Activated T-cell treated with anti-CD3 and anti-CD28 coated beads, Interleukin-2, amount 50 U/mL, for 24 hours (primary cell): ENCODE measurements at regions not wholly inside any gene's neighbourhood (a gene's known extent, or its start where the extent isn't known, plus 50 kb on each side); places are given as distances from the start of the nearest gene placed in this dataset.

Source experiments
- DNase-seq: peaks from one replicate; pipeline ENCODE4 v3.0.0-alpha.2; 2020
- H3K27ac Mint-ChIP-seq: 2 replicates; pipeline ENCODE4 v1.8.0; 2020; ENCODE audit warnings: mild to moderate bottlenecking, mixed read lengths
- H3K27me3 Mint-ChIP-seq: 2 replicates; pipeline ENCODE4 v1.8.0; 2020; ENCODE audit warnings: mixed read lengths
- H3K36me3 Mint-ChIP-seq: 2 replicates; pipeline ENCODE4 v1.8.0; 2020; ENCODE audit warnings: low read depth, mixed read lengths
- H3K4me1 Mint-ChIP-seq: 2 replicates; pipeline ENCODE4 v1.8.0; 2020; ENCODE audit warnings: low read depth, mixed read lengths
- H3K4me3 Mint-ChIP-seq: 2 replicates; pipeline ENCODE4 v1.8.0; 2020; ENCODE audit warnings: mild to moderate bottlenecking, moderate library complexity, mixed read lengths
- H3K9me3 Mint-ChIP-seq: 2 replicates; pipeline ENCODE4 v1.8.0; 2020; ENCODE audit warnings: mixed read lengths

DNA sequence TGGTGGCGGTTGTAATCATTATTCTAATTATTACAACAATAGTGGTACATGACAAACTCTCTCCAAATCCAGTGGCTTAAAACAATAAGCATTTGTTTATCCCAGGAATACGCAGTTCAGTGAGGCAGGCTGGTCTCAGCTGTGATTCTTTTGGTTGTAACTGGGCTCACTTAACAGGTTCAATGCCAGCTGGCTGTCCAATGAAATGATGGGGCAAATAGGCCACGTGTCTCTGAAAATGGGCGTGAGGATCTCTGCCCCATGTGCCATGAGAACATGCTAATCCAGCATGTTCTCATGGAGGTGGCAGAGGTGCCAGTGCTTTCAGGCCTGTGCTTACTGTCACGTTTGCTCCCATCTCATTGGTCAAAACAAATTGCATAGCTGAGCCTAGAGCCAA lies 73.1 kb upstream of the CLMN start:
- H3K4me1 Mint-ChIP-seq, result peaks cover 7% of the 10 kb centered on the region
- no peaks in the 10 kb centered on the region for H3K36me3 Mint-ChIP-seq
- H3K9me3 Mint-ChIP-seq, result peaks cover 2% of the 10 kb centered on the region
- no peak overlapping the region for H3K4me3 Mint-ChIP-seq
- no peak overlapping the region for H3K27ac Mint-ChIP-seq
- DNase-seq, result no peak
- peaks cover 6% of the 10 kb centered on the region for H3K27me3 Mint-ChIP-seq

DNA sequence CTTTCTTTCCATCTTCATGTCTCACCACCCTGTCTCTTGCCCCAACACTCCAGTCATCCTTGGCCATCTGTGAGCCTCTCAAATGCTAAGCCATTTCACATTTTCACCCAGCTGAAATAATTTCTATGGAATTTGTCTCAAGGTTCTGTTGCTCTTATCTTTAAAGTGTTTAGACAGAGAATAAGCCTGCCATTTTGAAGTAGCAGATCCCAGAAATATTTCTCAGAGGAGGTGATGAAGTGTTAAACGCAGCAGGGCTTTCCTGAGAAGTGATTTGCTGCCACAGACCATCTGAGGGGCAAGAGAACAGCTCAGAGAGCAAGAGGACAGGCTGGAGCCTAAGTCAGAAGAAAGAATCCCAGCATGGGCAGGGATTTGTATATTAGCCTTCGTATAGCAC lies 71.6 kb upstream of the CLMN start:
- Mint-ChIP-seq H3K36me3 (no peaks in the 10 kb centered on the region), H3K27me3 (peaks cover 6% of the 10 kb centered on the region), H3K9me3 (peaks cover 2% of the 10 kb centered on the region), H3K4me1 (peaks cover 7% of the 10 kb centered on the region), H3K4me3 (no peak overlapping the region), H3K27ac (no peak overlapping the region)
- DNase-seq, result no peak

DNA sequence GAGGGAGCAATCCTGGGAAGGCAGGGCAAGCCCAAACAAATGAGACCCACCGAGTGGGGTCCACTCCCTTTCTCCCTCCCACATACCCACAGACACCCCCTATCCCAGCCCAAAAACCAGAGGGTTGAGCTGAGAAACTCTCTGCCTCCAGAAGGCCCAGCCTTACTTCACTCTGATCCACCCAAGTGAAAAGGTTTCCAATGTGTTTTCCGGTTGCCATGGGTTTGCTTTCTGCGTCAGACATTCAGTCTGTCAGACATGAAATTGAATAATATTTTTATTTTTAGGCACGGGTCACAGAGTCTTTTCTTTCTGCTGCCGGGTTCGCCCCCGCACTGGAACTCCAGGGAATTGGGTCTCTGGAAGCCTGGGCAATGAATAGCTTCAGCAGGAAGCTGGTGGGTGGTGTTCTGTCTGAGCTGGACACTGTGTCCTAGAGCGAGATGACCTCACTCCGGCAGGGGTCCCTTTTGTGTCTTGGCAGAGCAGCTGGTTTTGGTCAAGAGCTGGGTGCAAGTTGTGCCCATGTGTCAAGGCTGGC lies 69.8 kb upstream of the CLMN start:
- Mint-ChIP-seq H3K9me3 (peaks cover 2% of the 10 kb centered on the region), H3K4me1 (no peaks in the 10 kb centered on the region), H3K4me3 (no peak overlapping the region), H3K36me3 (no peaks in the 10 kb centered on the region), H3K27ac (no peak overlapping the region), H3K27me3 (peaks cover 16% of the 10 kb centered on the region)
- no peak for DNase-seq

DNA sequence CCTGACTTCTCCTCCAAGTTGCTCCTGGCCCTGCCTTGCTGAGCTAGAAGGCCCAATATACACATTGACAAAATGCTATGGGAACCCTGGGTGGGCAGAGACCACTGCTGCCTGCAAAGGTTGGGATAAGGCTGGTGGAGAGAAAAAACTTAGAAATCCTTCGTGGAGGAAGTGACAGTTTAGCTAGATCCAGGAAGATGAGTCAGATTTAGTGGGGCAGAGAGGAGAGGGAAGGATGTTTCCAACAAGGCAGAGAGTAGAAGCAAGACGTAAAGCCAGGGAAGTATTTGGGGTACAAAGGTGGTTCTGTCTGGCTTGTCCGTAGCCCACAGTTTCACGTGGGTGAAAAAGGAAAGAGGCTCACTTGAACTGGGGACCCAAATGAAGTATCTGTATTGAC lies 69.0 kb upstream of the CLMN start:
- Mint-ChIP-seq H3K4me1 (no peaks in the 10 kb centered on the region), H3K27ac (no peak overlapping the region), H3K27me3 (peaks cover 16% of the 10 kb centered on the region), H3K4me3 (no peak overlapping the region), H3K9me3 (peaks cover 2% of the 10 kb centered on the region), H3K36me3 (no peaks in the 10 kb centered on the region)
- DNase-seq, result no peak

DNA sequence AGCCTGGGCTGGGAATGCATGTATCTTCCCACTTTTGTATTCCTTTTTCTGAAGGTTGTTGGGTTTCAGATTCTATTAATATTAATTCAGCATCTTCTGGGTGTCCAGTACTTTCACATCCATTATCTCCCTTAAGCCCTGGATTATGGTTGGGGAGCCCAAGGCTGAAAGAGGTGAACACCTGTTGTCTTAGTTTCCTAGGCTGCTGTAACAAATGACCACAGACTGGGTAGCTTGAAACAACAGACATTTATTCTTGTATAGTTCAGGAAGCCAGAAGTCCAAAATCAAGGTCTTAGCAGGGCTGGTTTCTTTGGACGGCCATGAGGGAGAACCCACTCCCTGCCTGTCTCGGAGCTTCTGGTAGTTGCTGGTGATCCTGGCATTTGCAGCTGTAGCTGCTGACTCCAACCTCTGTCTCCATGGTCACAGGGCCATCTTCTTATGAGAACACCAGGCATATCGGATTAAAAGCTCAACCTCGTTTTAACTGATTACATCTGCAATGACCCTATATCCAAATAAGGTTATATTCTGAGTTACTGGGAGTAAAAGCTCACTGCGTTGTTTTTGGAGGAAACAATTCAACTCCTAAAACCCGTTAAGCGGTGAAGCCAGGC lies 68.2 kb upstream of the CLMN start:
- H3K27ac Mint-ChIP-seq, result no peak overlapping the region
- H3K9me3 Mint-ChIP-seq, result peaks cover 2% of the 10 kb centered on the region
- no peaks in the 10 kb centered on the region for H3K36me3 Mint-ChIP-seq
- H3K4me1 Mint-ChIP-seq, result no peaks in the 10 kb centered on the region
- H3K27me3 Mint-ChIP-seq, result peaks cover 16% of the 10 kb centered on the region
- DNase-seq, result no peak
- no peak overlapping the region for H3K4me3 Mint-ChIP-seq

DNA sequence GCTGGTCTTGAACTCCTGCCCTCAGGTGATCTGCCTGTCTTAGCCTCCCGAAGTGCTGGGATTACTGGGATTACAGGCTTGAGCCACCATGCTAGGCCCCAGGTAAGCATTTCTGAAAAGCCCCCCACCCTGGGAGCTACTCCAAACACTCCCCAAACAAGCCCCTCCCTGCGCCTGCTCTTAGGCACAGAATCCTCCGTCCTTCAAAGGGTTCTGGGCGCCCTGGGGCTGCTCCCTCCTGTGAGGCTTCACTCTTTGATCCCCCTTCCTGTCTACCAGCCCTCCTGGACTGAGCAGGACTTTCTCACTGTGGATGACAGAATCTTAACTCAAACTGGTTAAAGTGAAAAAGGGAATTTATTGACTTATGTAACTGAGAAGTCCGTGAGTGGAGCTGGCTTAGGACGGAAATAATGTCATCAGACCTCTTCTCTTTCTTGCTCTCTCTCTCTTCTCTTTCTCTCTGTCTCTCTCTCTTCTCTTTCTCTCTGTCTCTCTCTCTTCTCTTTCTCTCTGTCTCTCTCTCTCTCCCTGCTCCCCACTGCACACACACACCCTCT lies 66.9 kb upstream of the CLMN start:
- Mint-ChIP-seq H3K36me3 (no peaks in the 10 kb centered on the region), H3K9me3 (peaks cover 2% of the 10 kb centered on the region), H3K27me3 (peaks cover 19% of the 10 kb centered on the region), H3K4me3 (no peak overlapping the region), H3K27ac (no peak overlapping the region), H3K4me1 (no peaks in the 10 kb centered on the region)
- DNase-seq, result no peak

DNA sequence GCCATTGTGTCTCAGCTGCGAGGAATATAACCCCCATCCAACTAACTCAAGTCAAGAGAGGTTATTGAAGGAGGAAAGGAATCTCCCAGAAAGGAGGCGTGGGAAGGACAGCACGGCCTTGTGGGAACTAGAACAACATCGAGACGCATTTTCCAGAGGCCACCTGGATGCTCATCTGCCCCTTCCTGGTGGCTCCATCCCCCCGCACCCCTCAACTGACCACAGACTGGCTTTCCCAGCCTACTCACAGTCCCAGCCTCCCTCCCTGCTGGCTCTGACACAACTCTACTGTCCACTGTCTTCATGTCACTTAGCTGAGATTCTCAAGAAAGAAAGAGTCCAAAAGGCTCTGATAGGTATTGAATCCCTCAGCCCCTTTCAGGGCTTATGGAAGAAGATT lies 66.0 kb upstream of the CLMN start:
- Mint-ChIP-seq H3K27ac (no peak overlapping the region), H3K36me3 (no peaks in the 10 kb centered on the region)
- DNase-seq, result no peak

DNA sequence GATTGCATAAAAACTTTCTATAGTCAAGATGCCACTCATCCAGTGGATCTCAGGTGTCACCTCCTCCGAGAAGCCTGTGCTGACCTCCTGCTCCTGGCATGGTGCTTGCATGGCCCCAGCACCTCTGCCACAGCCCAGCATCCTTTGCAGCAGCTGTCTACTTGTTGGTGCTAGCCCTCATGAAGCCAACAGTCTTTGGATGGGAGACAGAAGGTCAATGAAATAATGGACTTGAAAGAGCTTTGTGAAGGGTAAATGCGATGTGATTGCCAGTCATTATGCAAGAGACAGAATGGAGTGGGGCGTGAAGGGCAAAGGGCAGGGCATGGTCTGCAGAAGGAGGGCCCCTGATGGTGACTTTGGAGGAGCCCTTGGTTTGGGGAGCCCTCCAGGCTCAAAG lies 63.0 kb upstream of the CLMN start:
- H3K4me1 Mint-ChIP-seq, result no peaks in the 10 kb centered on the region
- H3K36me3 Mint-ChIP-seq, result no peaks in the 10 kb centered on the region
- no peak overlapping the region for H3K27ac Mint-ChIP-seq
- H3K9me3 Mint-ChIP-seq, result peaks cover 11% of the 10 kb centered on the region
- no peak for DNase-seq
- H3K27me3 Mint-ChIP-seq, result peaks cover 12% of the 10 kb centered on the region
- H3K4me3 Mint-ChIP-seq, result no peak overlapping the region

More for the DNA sequence above, 66.0 kb upstream of the CLMN start:
- Mint-ChIP-seq H3K27me3 (peaks cover 19% of the 10 kb centered on the region), H3K4me1 (no peaks in the 10 kb centered on the region), H3K9me3 (no peaks in the 10 kb centered on the region), H3K4me3 (no peak overlapping the region)

DNA sequence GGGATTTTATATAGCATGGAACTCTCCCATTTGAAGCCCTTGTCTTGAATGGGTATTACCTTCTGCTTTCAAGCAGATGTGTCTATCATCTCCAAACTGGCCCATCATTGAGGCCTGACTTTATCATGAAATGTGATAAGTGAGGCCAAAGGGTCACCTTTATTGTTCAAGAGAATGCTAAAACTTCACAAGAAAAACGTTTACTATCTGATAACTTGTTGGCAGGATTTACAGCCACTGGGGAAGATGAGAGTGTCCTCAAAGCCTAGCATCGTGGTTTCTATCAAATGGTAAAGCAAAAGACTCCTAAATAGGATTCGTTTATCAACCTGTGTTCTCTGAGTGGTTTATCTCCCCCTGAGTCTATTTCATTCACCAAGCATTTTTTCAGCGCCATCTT lies 62.0 kb upstream of the CLMN start:
- no peak overlapping the region for H3K27ac Mint-ChIP-seq
- H3K4me1 Mint-ChIP-seq, result no peaks in the 10 kb centered on the region
- H3K4me3 Mint-ChIP-seq, result no peak overlapping the region
- DNase-seq, result no peak
- no peaks in the 10 kb centered on the region for H3K36me3 Mint-ChIP-seq
- H3K9me3 Mint-ChIP-seq, result peaks cover 11% of the 10 kb centered on the region
- H3K27me3 Mint-ChIP-seq, result peaks cover 19% of the 10 kb centered on the region

DNA sequence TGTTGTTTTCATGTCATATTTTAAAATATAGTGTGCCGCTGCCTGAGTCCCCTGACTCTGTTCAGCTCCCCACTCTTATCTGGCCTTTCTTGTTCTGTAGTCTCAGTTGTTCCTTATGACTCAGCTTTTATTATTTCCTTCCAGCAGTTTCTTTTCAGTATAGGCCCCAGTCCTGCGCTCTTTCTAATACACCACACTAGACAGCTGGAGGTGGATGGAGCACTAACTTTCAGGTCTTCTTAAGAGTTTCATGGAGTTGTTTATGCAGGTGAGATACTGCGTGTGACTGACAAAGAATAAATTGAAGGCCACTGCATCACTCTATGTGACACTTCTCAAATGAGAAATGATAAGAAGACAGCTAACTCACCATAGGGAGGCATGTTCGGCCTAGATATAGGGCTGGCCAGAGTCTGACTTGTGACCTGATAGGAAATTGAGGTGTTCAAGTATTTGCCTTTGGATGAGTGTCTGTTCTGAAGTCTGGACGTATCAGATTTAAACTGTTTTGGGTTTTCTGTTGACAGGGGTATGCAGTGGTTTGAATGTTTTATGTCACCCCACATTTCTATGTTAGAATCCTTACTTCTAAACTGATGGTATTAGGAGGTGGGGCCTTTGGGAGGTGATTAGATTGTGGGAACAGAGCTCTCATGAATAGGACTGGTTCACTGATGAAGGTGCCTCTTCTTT lies 60.8 kb upstream of the CLMN start:
- Mint-ChIP-seq H3K4me1 (no peaks in the 10 kb centered on the region), H3K27me3 (peaks cover 21% of the 10 kb centered on the region), H3K9me3 (peaks cover 11% of the 10 kb centered on the region), H3K36me3 (no peaks in the 10 kb centered on the region), H3K27ac (no peak overlapping the region), H3K4me3 (no peak overlapping the region)
- DNase-seq, result no peak

DNA sequence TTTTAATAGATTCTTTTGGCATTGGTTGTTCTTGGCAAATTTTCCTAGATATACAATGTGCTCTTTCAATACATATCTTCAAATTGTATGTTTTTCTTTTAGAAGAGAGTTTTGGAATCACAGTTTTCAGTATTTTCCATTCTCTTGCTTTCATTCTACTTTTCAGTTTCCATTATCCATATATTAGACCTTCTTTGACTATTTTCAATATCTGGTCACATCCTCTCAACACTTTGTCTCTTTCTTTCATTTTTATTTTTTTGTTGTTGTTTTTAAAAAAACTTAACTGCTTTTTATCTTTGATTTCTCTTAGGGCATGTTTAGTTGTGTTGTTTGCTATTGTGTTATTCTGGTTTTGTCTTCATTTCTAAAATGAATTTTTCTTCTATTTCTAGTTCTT lies 59.9 kb upstream of the CLMN start:
- Mint-ChIP-seq H3K27ac (no peak overlapping the region), H3K4me1 (no peaks in the 10 kb centered on the region), H3K9me3 (peaks cover 11% of the 10 kb centered on the region), H3K4me3 (no peak overlapping the region), H3K27me3 (peaks cover 21% of the 10 kb centered on the region), H3K36me3 (no peaks in the 10 kb centered on the region)
- DNase-seq, result no peak

DNA sequence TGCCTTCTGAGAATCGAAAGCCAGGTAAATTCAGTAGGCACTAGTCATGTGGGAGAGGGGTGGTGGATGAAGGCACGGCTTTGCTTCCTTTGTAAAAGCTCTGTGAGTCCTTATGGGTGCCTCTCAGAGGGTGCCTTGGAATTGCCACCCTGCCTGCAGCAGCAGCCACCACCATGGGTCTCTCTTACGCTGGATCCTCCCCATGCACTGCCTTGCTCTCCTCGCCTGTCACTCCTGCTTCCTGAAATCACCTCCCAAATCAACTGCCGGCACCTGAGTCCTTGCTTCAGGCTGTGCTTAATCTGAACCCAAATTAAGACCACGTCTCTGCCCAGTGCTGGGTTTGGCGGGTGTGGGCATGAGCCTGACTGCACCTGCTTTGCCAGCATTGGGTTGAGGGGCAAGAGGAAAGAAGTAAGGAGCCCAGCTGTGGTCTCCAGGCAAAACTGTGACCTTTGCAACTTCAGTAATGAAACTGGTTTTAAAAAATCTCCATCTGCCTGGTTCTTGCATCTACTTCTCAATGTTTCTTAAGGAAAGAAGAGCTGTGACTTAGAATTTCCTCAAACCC lies 55.9 kb upstream of the CLMN start:
- Mint-ChIP-seq H3K4me3 (no peak overlapping the region), H3K27ac (no peak overlapping the region), H3K36me3 (no peaks in the 10 kb centered on the region), H3K4me1 (no peaks in the 10 kb centered on the region), H3K9me3 (peaks cover 10% of the 10 kb centered on the region), H3K27me3 (peaks cover 31% of the 10 kb centered on the region)
- DNase-seq, result no peak

DNA sequence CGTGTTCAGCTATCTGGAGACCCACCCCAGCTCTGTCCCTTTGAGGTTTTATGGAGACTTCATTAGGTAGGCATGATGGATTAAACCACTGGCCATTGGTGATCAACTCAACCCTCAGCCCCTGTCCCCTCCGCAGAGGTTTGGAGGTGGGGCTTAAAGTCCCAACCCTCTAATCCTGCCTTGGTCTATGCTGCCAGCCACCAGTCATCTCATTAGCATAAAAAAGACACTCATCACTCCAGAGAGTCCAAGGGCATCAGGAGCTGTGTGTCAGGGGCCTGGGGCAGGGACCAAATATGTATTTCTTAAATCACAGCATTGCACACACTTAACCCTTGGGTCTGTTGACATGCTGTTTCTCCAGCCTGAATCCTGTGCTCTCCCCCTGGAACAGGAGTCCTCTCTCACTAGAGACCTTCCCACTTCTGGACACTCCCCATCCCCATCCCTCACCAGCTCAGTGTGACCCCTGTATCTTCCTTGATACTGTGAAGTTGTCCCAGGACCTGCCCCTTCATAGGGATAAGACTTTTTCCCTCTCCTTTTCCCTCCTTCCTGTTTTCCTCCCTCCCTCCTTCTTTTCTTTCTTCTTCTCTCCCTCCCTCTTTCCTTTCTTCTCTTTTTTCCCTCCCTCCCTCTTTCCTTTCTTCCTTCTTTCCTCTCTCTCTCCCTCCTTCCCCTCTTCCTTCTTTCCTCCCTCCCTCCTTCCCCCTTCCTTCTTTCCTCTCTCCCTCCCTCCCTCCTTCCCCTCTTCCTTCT lies 54.7 kb upstream of the CLMN start:
- peaks cover 41% of the 10 kb centered on the region for H3K27me3 Mint-ChIP-seq
- H3K9me3 Mint-ChIP-seq, result peaks cover 2% of the 10 kb centered on the region
- no peaks in the 10 kb centered on the region for H3K36me3 Mint-ChIP-seq
- no peak overlapping the region for H3K27ac Mint-ChIP-seq
- H3K4me3 Mint-ChIP-seq, result no peak overlapping the region
- no peak for DNase-seq
- no peaks in the 10 kb centered on the region for H3K4me1 Mint-ChIP-seq

DNA sequence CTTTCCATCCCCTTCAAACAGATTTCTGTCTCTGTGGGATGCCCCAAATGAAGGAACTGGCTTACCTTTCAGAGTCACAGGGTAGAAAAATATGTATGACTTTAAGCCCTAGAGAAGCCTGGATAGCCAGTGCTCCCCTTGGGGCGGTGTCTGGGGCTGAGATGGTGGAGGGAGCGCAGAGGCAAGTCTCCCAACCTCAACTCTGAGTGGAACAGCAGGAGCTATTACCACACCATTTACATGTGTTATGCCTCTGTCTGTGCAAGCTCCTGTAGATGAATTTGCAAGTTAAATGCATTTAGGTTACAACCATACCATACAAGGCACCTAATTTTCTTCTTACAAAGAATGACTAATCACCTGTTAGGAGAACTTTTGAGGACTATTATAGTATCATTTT lies 50.4 kb upstream of the CLMN start:
- peaks cover 45% of the 10 kb centered on the region for H3K27me3 Mint-ChIP-seq

More for the DNA sequence above, 50.4 kb upstream of the CLMN start:
- Mint-ChIP-seq H3K36me3 (no peaks in the 10 kb centered on the region), H3K9me3 (no peaks in the 10 kb centered on the region), H3K4me1 (no peaks in the 10 kb centered on the region), H3K27ac (no peak overlapping the region), H3K4me3 (no peak overlapping the region)
- DNase-seq, result no peak
